ENCODE measurements at regions not wholly inside any gene's neighbourhood (a gene's known extent, or its start where the extent isn't known, plus 50 kb on each side); places are given as distances from the start of the nearest gene placed in this dataset.
"Not testable (repeated sequence)": the region's sequence is repeated elsewhere in the genome, so short reads cannot be mapped to it uniquely, and the experiment has no call there.

DNA sequence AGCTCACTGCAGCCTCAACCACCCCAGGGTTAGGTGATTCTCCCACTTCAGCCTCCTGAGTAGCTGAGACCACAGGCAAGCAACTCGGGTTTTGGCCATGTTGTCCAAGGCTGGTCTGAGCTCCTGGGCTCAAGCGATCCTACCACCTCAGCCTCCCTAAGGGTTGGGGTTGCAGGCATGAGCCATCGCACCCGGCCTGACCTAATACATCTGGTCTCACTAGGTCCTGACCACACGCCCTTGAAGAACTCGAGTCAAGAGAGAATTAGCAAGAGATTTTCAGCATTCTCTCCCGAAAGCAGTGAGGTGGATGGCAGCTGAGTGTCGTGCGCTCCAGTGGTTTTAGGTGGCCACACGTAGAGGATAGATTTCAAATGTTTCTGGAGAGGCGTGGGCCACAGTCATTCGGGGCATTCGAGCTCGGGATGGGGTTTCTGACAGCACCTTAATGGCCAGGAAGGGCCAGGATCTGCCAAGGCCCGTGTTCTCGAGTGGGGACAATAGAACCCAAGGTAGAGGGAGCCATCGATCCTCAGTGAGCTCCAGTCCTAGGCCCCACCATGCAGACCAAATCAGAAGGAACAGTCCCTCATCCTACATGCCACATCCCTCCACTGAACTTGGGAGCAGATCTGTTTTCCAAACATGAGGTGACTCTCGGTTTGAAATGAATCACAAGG, 193.1 kb downstream of the ALG10 start:
- TF ChIP-seq, protein P1, sequence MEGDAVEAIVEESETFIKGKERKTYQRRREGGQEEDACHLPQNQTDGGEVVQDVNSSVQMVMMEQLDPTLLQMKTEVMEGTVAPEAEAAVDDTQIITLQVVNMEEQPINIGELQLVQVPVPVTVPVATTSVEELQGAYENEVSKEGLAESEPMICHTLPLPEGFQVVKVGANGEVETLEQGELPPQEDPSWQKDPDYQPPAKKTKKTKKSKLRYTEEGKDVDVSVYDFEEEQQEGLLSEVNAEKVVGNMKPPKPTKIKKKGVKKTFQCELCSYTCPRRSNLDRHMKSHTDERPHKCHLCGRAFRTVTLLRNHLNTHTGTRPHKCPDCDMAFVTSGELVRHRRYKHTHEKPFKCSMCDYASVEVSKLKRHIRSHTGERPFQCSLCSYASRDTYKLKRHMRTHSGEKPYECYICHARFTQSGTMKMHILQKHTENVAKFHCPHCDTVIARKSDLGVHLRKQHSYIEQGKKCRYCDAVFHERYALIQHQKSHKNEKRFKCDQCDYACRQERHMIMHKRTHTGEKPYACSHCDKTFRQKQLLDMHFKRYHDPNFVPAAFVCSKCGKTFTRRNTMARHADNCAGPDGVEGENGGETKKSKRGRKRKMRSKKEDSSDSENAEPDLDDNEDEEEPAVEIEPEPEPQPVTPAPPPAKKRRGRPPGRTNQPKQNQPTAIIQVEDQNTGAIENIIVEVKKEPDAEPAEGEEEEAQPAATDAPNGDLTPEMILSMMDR (IDR thresholded peaks at IDR 0.05; ENCODE audit: low read depth, low read length) = no peak
- DNase-seq (ENCODE audit: extremely low read depth, low read depth) = no peak

DNA sequence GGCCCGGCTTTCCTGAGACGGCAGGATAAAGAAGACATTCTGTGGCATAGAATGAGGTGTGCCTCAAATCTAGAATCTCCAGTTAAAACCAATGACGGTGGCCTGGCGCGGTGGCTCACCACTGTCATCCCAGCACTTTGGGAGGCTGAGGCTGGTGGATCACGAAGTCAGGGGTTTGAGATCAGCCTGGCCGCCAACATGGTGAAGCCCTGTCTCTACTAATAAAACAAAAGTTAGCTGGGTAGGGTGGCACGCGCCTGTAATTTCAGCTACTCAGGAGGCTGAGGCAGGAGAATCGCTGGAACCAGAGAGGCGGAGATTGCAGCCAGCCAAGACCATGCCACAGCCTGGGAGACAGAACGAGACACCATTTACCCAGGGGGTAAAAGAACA, 193.6 kb downstream of the ALG10 start:
- TF ChIP-seq, protein P1 (IDR thresholded peaks at IDR 0.05; ENCODE audit: low read depth, low read length) = no peak
- no peak for DNase-seq (ENCODE audit: extremely low read depth, low read depth)

DNA sequence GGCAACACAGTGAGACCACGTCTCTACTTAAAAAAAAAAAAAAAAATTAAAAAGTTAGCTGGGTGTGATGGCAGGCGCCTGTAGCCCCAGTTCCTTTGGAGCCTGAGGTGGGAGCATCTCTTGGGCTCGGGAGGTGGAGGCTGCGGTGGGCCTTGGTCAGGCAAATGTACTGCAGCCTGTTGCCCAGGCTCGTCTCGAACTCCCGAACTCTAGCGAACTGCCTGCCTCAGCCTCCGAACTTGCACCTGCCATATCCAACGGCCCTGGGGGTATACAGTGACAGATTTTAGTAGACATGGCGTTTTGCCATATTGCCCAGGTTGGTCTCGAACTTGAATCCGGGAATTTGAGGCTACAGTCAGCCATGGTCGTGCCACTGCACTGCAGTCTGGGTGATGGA, 195.4 kb downstream of the ALG10 start:
- TF ChIP-seq, protein P1 (IDR thresholded peaks at IDR 0.05; ENCODE audit: low read depth, low read length) = no peak
- DNase-seq (ENCODE audit: extremely low read depth, low read depth) = no peak

- DNase-seq (ENCODE audit: extremely low read depth, low read depth) = no peak
- TF ChIP-seq, protein P1 (IDR thresholded peaks at IDR 0.05; ENCODE audit: low read depth, low read length) = peak; percentile 60
These were observed 196.1 kb downstream of the ALG10 start for GRCh38 chr12:34218193-34219045.

- TF ChIP-seq, protein P1 (IDR thresholded peaks at IDR 0.05; ENCODE audit: low read depth, low read length) = no peak
- DNase-seq (ENCODE audit: extremely low read depth, low read depth) = no peak
These were observed 196.9 kb downstream of the ALG10 start for GRCh38 chr12:34219046-34219770.

- not testable (repeated sequence) for DNase-seq (ENCODE audit: extremely low read depth, low read depth)
These were observed 197.8 kb downstream of the ALG10 start for GRCh38 chr12:34220079-34220478.

- TF ChIP-seq, protein P1 (IDR thresholded peaks at IDR 0.05; ENCODE audit: low read depth, low read length) = no peak
These were observed 201.3 kb downstream of the ALG10 start for GRCh38 chr12:34223640-34224039.

DNA sequence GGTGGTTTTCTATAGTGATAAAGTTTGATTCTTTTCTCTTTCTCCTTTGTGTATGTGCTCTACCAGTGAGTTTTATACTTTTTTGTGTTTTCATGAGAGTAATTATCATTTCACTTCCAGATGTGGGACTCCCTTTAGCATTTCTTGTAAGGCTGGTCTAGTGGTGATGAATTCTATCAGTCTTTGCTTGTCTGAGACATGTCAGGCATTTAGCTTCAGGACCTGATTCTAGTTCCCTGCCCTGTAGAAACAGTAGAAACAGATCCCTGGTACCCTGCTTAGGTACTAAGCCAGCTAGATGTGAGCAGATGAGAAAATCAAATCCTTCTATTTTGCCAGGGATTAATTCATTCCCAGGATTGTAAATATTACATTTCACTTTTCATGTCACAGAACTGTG, 203.7 kb downstream of the ALG10 start:
- not testable (repeated sequence) for DNase-seq (ENCODE audit: extremely low read depth, low read depth)

More at GRCh38 chr12:34223640-34224039, 201.3 kb downstream of the ALG10 start:
- no peak for DNase-seq (ENCODE audit: extremely low read depth, low read depth)

DNA sequence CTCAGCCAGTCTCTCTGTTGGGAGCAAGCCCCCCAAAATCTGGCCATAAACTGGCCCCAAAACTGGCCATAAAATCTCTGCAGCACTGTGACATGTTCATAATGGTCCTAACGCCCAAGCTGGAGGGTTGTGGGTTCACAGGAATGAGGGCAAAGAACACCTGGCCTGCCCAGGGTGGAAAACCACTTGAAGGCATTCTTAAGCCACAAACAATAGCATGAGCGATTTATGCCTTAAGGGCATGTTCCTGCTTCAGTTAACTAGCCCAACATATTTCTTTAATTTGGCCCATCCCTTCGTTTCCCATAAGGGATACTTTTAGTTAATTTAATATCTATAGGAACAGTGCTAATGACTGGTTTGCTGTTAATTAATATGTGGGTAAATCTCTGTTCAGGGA, 205.8 kb downstream of the ALG10 start:
- not testable (repeated sequence) for DNase-seq (ENCODE audit: extremely low read depth, low read depth)

GRCh38 chr12:34229033-34229432, 206.7 kb downstream of the ALG10 start:
- not testable (repeated sequence) for DNase-seq (ENCODE audit: extremely low read depth, low read depth)
